ENCODE measurements at regions not wholly inside any gene's neighbourhood (a gene's known extent, or its start where the extent isn't known, plus 50 kb on each side); places are given as distances from the start of the nearest gene placed in this dataset.

DNA sequence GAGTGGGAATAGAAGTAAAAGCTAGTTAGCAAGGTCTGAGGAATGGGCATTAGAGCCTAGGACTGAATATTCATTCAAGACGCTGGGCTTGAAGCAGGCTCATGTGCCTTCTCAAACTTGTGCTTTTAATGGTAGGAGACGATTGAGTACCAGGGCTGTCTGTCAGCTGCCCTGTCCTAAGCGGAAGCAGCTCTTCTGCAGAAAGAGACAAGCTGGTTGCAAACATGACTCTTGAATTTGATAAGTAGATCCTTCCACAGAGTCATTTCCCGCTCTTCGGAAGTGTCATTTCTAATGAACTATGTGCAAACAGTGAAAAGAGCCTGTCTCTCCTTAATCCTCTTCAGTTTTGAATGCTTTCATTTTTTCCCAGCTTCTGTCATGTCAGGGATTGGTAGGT is 176.4 kb downstream of the TFAP2B start:
- no peaks in the 10 kb centered on the region for H3K27me3 ChIP-seq (replicated peaks; ENCODE audit: insufficient read depth)
- no peaks in the 10 kb centered on the region for H3K36me3 ChIP-seq
- H3K4me3 ChIP-seq, result no peak overlapping the region
- intact Hi-C loops (cut with DNase I), result no loop called here
- H3K4me1 ChIP-seq (replicated peaks), result no peaks in the 10 kb centered on the region
- DNase-seq (ENCODE audit: low spot score), result no peak
- no peaks in the 10 kb centered on the region for H3K9me3 ChIP-seq
- TF ChIP-seq POLR2AphosphoS5 (IDR thresholded peaks at IDR 0.05) (no peak), POLR2A (IDR thresholded peaks at IDR 0.05) (no peak)
- TF ChIP-seq, protein P1, sequence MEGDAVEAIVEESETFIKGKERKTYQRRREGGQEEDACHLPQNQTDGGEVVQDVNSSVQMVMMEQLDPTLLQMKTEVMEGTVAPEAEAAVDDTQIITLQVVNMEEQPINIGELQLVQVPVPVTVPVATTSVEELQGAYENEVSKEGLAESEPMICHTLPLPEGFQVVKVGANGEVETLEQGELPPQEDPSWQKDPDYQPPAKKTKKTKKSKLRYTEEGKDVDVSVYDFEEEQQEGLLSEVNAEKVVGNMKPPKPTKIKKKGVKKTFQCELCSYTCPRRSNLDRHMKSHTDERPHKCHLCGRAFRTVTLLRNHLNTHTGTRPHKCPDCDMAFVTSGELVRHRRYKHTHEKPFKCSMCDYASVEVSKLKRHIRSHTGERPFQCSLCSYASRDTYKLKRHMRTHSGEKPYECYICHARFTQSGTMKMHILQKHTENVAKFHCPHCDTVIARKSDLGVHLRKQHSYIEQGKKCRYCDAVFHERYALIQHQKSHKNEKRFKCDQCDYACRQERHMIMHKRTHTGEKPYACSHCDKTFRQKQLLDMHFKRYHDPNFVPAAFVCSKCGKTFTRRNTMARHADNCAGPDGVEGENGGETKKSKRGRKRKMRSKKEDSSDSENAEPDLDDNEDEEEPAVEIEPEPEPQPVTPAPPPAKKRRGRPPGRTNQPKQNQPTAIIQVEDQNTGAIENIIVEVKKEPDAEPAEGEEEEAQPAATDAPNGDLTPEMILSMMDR (IDR thresholded peaks at IDR 0.05), result no peak
- 96% methylated on average over 5 of the region's 5 CpGs for WGBS
- H3K27ac ChIP-seq, result no peak overlapping the region

DNA sequence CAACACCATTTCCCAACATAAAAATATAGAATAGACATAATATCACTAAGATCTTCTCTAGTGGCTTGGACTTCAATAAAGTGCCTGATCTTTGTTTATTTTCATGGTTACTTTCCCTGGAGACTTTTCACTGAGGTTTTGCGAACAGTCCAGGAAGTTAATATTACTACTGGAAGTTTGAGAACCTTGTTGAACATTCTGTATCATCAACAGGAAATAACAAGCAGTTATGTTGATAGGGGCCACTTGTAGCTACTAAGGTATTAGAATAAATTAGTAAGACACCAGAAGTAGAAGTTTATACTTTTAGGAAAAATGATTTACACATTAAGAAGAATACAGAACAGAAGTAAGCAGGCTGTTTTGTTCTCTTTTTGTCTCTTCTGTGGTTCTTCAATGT is 180.2 kb downstream of the TFAP2B start:
- Histone ChIP-seq H3K9me3 (no peaks in the 10 kb centered on the region), H3K4me3 (no peak overlapping the region), H3K27ac (no peak overlapping the region), H3K4me1 (replicated peaks) (no peaks in the 10 kb centered on the region), H3K27me3 (replicated peaks; ENCODE audit: insufficient read depth) (no peaks in the 10 kb centered on the region), H3K36me3 (no peaks in the 10 kb centered on the region)
- TF ChIP-seq POLR2A (IDR thresholded peaks at IDR 0.05) (no peak), POLR2AphosphoS5 (IDR thresholded peaks at IDR 0.05) (no peak)
- TF ChIP-seq, protein P1 (IDR thresholded peaks at IDR 0.05), result no peak
- intact Hi-C loops (cut with DNase I), result no loop called here
- WGBS, result 58% methylated on average over 1 of the region's 1 CpG
- DNase-seq (ENCODE audit: low spot score), result no peak

DNA sequence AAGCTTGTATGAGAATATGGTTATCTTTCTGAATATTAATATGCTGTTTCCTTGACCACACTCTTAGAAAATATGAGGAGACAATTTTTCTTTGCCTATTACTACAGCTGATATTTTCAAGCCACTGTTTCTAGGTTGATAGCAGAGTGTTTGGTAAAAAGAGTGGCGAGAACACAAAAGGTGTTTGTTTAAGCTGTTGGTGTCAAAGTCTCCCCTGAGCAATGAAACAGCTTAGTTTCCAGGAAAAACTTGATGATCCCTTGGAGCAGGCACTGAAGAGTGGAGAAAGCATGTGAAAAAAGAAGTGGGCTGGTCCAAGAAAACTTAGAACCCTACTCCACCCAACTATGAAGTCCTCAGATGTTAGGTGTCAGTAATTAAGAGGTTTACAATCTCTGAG is 182.7 kb downstream of the TFAP2B start:
- DNase-seq (ENCODE audit: low spot score), result no peak
- Histone ChIP-seq H3K36me3 (no peaks in the 10 kb centered on the region), H3K9me3 (no peaks in the 10 kb centered on the region), H3K4me3 (no peak overlapping the region), H3K4me1 (replicated peaks) (no peaks in the 10 kb centered on the region), H3K27me3 (replicated peaks; ENCODE audit: insufficient read depth) (no peaks in the 10 kb centered on the region), H3K27ac (no peak overlapping the region)
- intact Hi-C loops (cut with DNase I), result no loop called here
- WGBS, result 79% methylated on average over 1 of the region's 1 CpG
- TF ChIP-seq POLR2A (IDR thresholded peaks at IDR 0.05) (no peak), POLR2AphosphoS5 (IDR thresholded peaks at IDR 0.05) (no peak)
- TF ChIP-seq, protein P1 (IDR thresholded peaks at IDR 0.05), result no peak

DNA sequence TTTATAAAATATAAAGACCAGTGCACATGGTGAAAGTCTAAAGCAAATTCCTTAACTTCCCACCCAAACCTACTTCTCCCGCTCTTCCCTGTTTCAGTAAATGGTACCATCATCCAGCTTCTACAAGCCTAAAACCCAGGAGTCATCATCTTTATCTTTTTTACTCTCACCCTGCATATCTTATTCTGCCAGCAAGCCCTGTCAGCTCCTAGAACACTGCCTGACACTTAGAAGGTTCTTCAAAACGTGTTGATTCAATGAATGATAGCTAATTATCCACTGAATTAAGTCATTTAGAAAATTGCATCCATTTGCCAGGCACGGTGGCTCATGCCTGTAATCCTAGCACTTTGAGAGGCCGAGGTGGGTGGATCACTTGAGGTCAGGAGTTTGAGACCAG is 185.7 kb downstream of the TFAP2B start:
- intact Hi-C loops (cut with DNase I), result no loop called here
- no peaks in the 10 kb centered on the region for H3K27me3 ChIP-seq (replicated peaks; ENCODE audit: insufficient read depth)
- WGBS, result 77% methylated on average over 4 of the region's 4 CpGs
- H3K4me1 ChIP-seq (replicated peaks), result no peaks in the 10 kb centered on the region
- no peaks in the 10 kb centered on the region for H3K9me3 ChIP-seq
- no peaks in the 10 kb centered on the region for H3K36me3 ChIP-seq
- no peak overlapping the region for H3K27ac ChIP-seq
- no peak for DNase-seq (ENCODE audit: low spot score)
- H3K4me3 ChIP-seq, result no peak overlapping the region
- no peak for TF ChIP-seq POLR2AphosphoS5 (IDR thresholded peaks at IDR 0.05)
- no peak for TF ChIP-seq POLR2A (IDR thresholded peaks at IDR 0.05)
- TF ChIP-seq, protein P1 (IDR thresholded peaks at IDR 0.05), result no peak

DNA sequence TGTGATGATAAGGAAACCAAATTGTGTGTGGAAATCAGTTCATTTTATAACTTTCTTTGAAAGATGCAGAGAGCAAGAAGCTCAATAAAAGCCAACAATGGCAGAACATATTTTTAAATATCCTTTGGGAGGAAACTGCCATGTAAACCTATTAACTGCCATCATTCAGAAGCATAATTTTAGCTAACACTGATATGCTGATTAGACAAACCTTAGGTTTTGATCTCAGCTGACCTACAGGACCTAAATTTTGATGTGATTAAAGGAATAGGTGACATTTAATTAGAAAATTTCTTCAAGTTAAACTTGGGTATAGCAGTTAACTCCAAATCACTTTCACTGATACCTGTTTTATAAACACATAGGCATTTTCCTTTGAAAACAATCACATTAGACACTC is 187.1 kb downstream of the TFAP2B start:
- no peak for DNase-seq (ENCODE audit: low spot score)
- intact Hi-C loops (cut with DNase I), result no loop called here
- no peak overlapping the region for H3K27ac ChIP-seq
- no peaks in the 10 kb centered on the region for H3K36me3 ChIP-seq
- no peaks in the 10 kb centered on the region for H3K9me3 ChIP-seq
- no peaks in the 10 kb centered on the region for H3K4me1 ChIP-seq (replicated peaks)
- H3K27me3 ChIP-seq (replicated peaks; ENCODE audit: insufficient read depth), result no peaks in the 10 kb centered on the region
- no peak overlapping the region for H3K4me3 ChIP-seq
- TF ChIP-seq POLR2AphosphoS5 (IDR thresholded peaks at IDR 0.05) (no peak), POLR2A (IDR thresholded peaks at IDR 0.05) (no peak)

Measured in prostate gland (tissue), 2 donors.